ENCODE measurements at regions not wholly inside any gene's neighbourhood (a gene's known extent, or its start where the extent isn't known, plus 50 kb on each side); places are given as distances from the start of the nearest gene placed in this dataset.

- no peaks in the 10 kb centered on the region for H3K4me1 ChIP-seq
- DNase-seq (ENCODE audit: low read depth in 1 of 2, low spot score in 1 of 2) = no peak
- no peak overlapping the region for H3K4me2 ChIP-seq
- no peak for FAIRE-seq
- POLR2A ChIA-PET = no interaction called here
- no peak overlapping the region for H3K27ac ChIP-seq
- no peaks in the 10 kb centered on the region for H3K9me3 ChIP-seq
- WGBS (ENCODE audit: missing lambda C conversion rate) = 5% methylated on average over 2 of the region's 2 CpGs
- ATAC-seq = no peak
- H3K4me3 ChIP-seq = no peak overlapping the region
- TF ChIP-seq MYC (IDR thresholded peaks at IDR 0.05; ENCODE audit: borderline replicate concordance, low read length) = no peak
- CTCF ChIA-PET = no interaction called here
Measured at GRCh38 chr13:86689911-86690310, 890.7 kb upstream of the SLITRK6 start.

- ATAC-seq = no peak
- no peak overlapping the region for H3K4me2 ChIP-seq
- DNase-seq (ENCODE audit: low read depth in 1 of 2, low spot score in 1 of 2) = no peak
- H3K9me3 ChIP-seq = no peaks in the 10 kb centered on the region
- no peak overlapping the region for H3K4me3 ChIP-seq
- FAIRE-seq = no peak
- ChIA-PET POLR2A (no interaction called here), CTCF (no interaction called here)
- no peak for TF ChIP-seq FOSL2 (IDR thresholded peaks at IDR 0.05)
- TF ChIP-seq FOSL2 (CRISPR knock-in tag; IDR thresholded peaks at IDR 0.05) = no peak
- TF ChIP-seq CBX2 (IDR thresholded peaks at IDR 0.05; ENCODE audit: borderline replicate concordance, low read depth) = no peak
- no peaks in the 10 kb centered on the region for H3K4me1 ChIP-seq
- H3K27ac ChIP-seq = no peak overlapping the region
- 27% methylated on average over 2 of the region's 2 CpGs for WGBS (ENCODE audit: missing lambda C conversion rate)
Measured at GRCh38 chr13:86692291-86692690, 893.1 kb upstream of the SLITRK6 start.

- H3K4me3 ChIP-seq = no peak overlapping the region
- no peaks in the 10 kb centered on the region for H3K9me3 ChIP-seq
- CTCF ChIA-PET = no interaction called here
- no peak for DNase-seq (ENCODE audit: low read depth in 1 of 2, low spot score in 1 of 2)
- no peak for ATAC-seq
- FAIRE-seq = no peak
- TF ChIP-seq ZSCAN20 (CRISPR knock-in tag; IDR thresholded peaks at IDR 0.05) = no peak
- TF ChIP-seq HOXB5 (CRISPR knock-in tag; IDR thresholded peaks at IDR 0.05) = no peak
- TF ChIP-seq POLR2A (IDR thresholded peaks at IDR 0.05; ENCODE audit: low read length) = no peak
- TF ChIP-seq NFE2L2 (conservative IDR thresholded peaks at IDR 0.05; ENCODE audit: low read length) = no peak
- no peak for TF ChIP-seq CHD4 (IDR thresholded peaks at IDR 0.05; ENCODE audit: borderline replicate concordance)
- no peak for TF ChIP-seq BHLHE40 (IDR thresholded peaks at IDR 0.05; ENCODE audit: low read depth, low read length)
- TF ChIP-seq EHMT2 (IDR thresholded peaks at IDR 0.05; ENCODE audit: low read depth) = no peak
- TF ChIP-seq CTCF (IDR thresholded peaks at IDR 0.05) = no peak
- no peak for TF ChIP-seq KDM1A (IDR thresholded peaks at IDR 0.05; ENCODE audit: low read depth)
- TF ChIP-seq FOSB (CRISPR knock-in tag; IDR thresholded peaks at IDR 0.05) = no peak
- no peak overlapping the region for H3K27ac ChIP-seq
- H3K4me1 ChIP-seq = no peaks in the 10 kb centered on the region
- POLR2A ChIA-PET = no interaction called here
- H3K4me2 ChIP-seq = no peak overlapping the region
Measured at GRCh38 chr13:86710013-86710412, 910.8 kb upstream of the SLITRK6 start.

DNA sequence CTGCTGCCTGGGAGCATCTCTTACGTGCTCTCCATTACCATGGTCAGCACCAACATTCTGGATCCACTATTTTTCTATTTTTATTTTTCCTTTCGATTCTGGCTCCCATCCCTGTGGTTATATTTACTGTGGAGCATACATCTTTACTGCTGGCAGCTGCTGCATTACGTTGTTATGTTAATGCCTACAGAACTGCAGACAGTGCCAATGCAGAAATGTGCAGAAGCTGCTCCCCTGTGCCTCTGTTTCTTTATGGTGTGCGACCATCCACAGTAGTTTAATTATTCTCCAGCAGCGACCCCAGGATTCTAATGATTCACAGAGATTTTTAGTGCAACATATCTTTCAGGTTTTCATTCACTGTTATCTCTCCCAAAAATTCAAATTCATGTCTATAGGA lies 911.7 kb upstream of the SLITRK6 start:
- ATAC-seq = no peak
- 18% methylated on average over 5 of the region's 5 CpGs for WGBS (ENCODE audit: missing lambda C conversion rate)
- TF ChIP-seq PBX3 (IDR thresholded peaks at IDR 0.05) = no peak
- TF ChIP-seq USF2 (IDR thresholded peaks at IDR 0.05) = no peak
- TF ChIP-seq, protein P1, sequence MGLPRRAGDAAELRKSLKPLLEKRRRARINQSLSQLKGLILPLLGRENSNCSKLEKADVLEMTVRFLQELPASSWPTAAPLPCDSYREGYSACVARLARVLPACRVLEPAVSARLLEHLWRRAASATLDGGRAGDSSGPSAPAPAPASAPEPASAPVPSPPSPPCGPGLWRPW (IDR thresholded peaks at IDR 0.05) = no peak
- TF ChIP-seq, protein P2, sequence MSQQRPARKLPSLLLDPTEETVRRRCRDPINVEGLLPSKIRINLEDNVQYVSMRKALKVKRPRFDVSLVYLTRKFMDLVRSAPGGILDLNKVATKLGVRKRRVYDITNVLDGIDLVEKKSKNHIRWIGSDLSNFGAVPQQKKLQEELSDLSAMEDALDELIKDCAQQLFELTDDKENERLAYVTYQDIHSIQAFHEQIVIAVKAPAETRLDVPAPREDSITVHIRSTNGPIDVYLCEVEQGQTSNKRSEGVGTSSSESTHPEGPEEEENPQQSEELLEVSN (IDR thresholded peaks at IDR 0.05; ENCODE audit: borderline replicate concordance, low read depth) = no peak
- TF ChIP-seq HOXA7 (CRISPR knock-in tag; IDR thresholded peaks at IDR 0.05) = no peak
- TF ChIP-seq BHLHE40 (IDR thresholded peaks at IDR 0.05; ENCODE audit: low read depth, low read length) = no peak
- no peak for TF ChIP-seq FOSL2 (IDR thresholded peaks at IDR 0.05)
- no peak for TF ChIP-seq FOSL2 (CRISPR knock-in tag; IDR thresholded peaks at IDR 0.05)
- no peak for TF ChIP-seq MAX (IDR thresholded peaks at IDR 0.05)
- no peak for TF ChIP-seq CTCF (IDR thresholded peaks at IDR 0.05)
- no peak for TF ChIP-seq MAFK (IDR thresholded peaks at IDR 0.05; ENCODE audit: partially characterized antibody)
- TF ChIP-seq CHD2 (IDR thresholded peaks at IDR 0.05; ENCODE audit: low read length, partially characterized antibody) = no peak
- TF ChIP-seq RARB (CRISPR knock-in tag; IDR thresholded peaks at IDR 0.05) = no peak
- TF ChIP-seq BCL3 (IDR thresholded peaks at IDR 0.05) = no peak
- no peak for TF ChIP-seq MAZ (IDR thresholded peaks at IDR 0.05; ENCODE audit: borderline replicate concordance, low read depth, low read length)

More for the DNA sequence above, 911.7 kb upstream of the SLITRK6 start:
- H3K9me3 ChIP-seq = no peaks in the 10 kb centered on the region
- DNase-seq (ENCODE audit: low read depth in 1 of 2, low spot score in 1 of 2) (no peak), FAIRE-seq (no peak)
- H3K4me2 ChIP-seq = no peak overlapping the region
- no peak overlapping the region for H3K4me3 ChIP-seq
- POLR2A ChIA-PET = no interaction called here
- no peak overlapping the region for H3K27ac ChIP-seq
- H3K4me1 ChIP-seq = no peaks in the 10 kb centered on the region
- CTCF ChIA-PET = no interaction called here
